ENCODE measurements at regions not wholly inside any gene's neighbourhood (a gene's known extent, or its start where the extent isn't known, plus 50 kb on each side); places are given as distances from the start of the nearest gene placed in this dataset.
A peak's percentile ranks its signal among the peaks of the same experiment; 100 is the strongest.

DNA sequence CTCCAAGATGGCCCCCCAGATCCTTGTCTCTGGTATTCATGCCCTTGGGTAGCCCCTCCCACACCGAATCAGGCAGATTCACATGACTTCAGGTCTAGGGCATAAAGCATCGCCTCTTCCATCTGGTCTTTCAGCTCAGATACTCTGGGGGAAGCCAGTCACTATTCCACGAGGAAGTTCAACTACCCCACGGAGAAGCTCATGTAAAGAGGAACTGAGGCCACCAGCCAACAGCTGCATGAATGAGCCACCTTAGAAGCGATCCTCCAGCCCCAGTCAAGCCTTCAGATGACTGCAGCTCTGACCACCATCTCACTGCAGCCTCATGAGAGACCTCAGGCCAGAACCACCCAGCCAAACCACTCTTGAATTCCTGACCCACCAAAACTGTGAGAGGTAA is 54.1 kb downstream of the SOCS3 start:
- Histone ChIP-seq H3K36me3 (ENCODE audit: control insufficient read depth, insufficient read depth, low read length) (no peaks in the 10 kb centered on the region), H3K27me3 (ENCODE audit: control insufficient read depth, insufficient read depth, low read length) (no peaks in the 10 kb centered on the region), H3K4me3 (ENCODE audit: low read depth, low read length) (no peak overlapping the region)
- DNase-seq (ENCODE audit: low read depth) = no peak
- TF ChIP-seq, protein P1, sequence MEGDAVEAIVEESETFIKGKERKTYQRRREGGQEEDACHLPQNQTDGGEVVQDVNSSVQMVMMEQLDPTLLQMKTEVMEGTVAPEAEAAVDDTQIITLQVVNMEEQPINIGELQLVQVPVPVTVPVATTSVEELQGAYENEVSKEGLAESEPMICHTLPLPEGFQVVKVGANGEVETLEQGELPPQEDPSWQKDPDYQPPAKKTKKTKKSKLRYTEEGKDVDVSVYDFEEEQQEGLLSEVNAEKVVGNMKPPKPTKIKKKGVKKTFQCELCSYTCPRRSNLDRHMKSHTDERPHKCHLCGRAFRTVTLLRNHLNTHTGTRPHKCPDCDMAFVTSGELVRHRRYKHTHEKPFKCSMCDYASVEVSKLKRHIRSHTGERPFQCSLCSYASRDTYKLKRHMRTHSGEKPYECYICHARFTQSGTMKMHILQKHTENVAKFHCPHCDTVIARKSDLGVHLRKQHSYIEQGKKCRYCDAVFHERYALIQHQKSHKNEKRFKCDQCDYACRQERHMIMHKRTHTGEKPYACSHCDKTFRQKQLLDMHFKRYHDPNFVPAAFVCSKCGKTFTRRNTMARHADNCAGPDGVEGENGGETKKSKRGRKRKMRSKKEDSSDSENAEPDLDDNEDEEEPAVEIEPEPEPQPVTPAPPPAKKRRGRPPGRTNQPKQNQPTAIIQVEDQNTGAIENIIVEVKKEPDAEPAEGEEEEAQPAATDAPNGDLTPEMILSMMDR (IDR thresholded peaks at IDR 0.05; ENCODE audit: insufficient read depth, low read length, severe bottlenecking) = no peak
- FAIRE-seq = peak; percentile 18

GRCh38 chr17:78304549-78305037 is 55.3 kb downstream of the SOCS3 start:
- no peaks in the 10 kb centered on the region for H3K36me3 ChIP-seq (ENCODE audit: control insufficient read depth, insufficient read depth, low read length)
- TF ChIP-seq, protein P1 (IDR thresholded peaks at IDR 0.05; ENCODE audit: insufficient read depth, low read length, severe bottlenecking) = no peak
- H3K4me3 ChIP-seq (ENCODE audit: low read depth, low read length) = no peak overlapping the region
- H3K27me3 ChIP-seq (ENCODE audit: control insufficient read depth, insufficient read depth, low read length) = no peaks in the 10 kb centered on the region
- FAIRE-seq (no peak), DNase-seq (ENCODE audit: low read depth) (no peak)

GRCh38 chr17:78302478-78302877 is 57.4 kb downstream of the SOCS3 start:
- no peaks in the 10 kb centered on the region for H3K36me3 ChIP-seq (ENCODE audit: control insufficient read depth, insufficient read depth, low read length)
- FAIRE-seq = no peak
- no peak overlapping the region for H3K4me3 ChIP-seq (ENCODE audit: low read depth, low read length)

DNA sequence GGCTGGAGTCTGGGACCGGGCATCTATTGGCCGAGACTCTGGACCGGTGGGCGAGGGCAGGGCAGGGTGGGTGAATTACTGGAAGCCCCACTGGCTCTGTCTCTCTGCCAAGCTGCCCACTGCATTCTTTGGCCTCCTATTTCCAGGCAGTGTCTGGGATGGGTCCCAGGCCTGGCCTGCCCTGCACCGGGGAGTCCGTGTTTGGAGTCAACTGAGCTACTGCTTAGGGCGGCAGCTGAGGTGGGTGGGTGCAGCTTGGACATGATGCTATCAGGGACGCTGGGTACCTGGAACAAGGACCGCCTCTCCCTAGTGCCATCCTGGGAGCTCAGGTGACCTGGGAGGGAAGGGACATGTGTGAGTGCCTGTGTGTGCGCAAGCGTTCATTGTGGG is 58.1 kb downstream of the SOCS3 start:
- FAIRE-seq (no peak), DNase-seq (ENCODE audit: low read depth) (no peak)
- no peaks in the 10 kb centered on the region for H3K36me3 ChIP-seq (ENCODE audit: control insufficient read depth, insufficient read depth, low read length)
- H3K27me3 ChIP-seq (ENCODE audit: control insufficient read depth, insufficient read depth, low read length) = no peaks in the 10 kb centered on the region
- H3K4me3 ChIP-seq (ENCODE audit: low read depth, low read length) = no peak overlapping the region
- TF ChIP-seq, protein P1 (IDR thresholded peaks at IDR 0.05; ENCODE audit: insufficient read depth, low read length, severe bottlenecking) = no peak

More at GRCh38 chr17:78302478-78302877, 57.4 kb downstream of the SOCS3 start:
- TF ChIP-seq, protein P1 (IDR thresholded peaks at IDR 0.05; ENCODE audit: insufficient read depth, low read length, severe bottlenecking) = no peak
- no peaks in the 10 kb centered on the region for H3K27me3 ChIP-seq (ENCODE audit: control insufficient read depth, insufficient read depth, low read length)
- DNase-seq (ENCODE audit: low read depth) = no peak

GRCh38 chr17:78300962-78301820 is 58.7 kb downstream of the SOCS3 start:
- FAIRE-seq = peak; percentile 66
- TF ChIP-seq, protein P1 (IDR thresholded peaks at IDR 0.05; ENCODE audit: insufficient read depth, low read length, severe bottlenecking) = no peak
- DNase-seq (ENCODE audit: low read depth) = peak; percentile 86

More at GRCh38 chr17:78300962-78301820, 58.7 kb downstream of the SOCS3 start:
- Histone ChIP-seq H3K4me3 (ENCODE audit: low read depth, low read length) (no peak overlapping the region), H3K27me3 (ENCODE audit: control insufficient read depth, insufficient read depth, low read length) (no peaks in the 10 kb centered on the region), H3K36me3 (ENCODE audit: control insufficient read depth, insufficient read depth, low read length) (no peaks in the 10 kb centered on the region)
